Central memory CD8-positive, alpha-beta T cell (primary cell): ENCODE measurements at regions not wholly inside any gene's neighbourhood (a gene's known extent, or its start where the extent isn't known, plus 50 kb on each side); places are given as distances from the start of the nearest gene placed in this dataset.

ENCODE experiments used
- ATAC-seq: fragments of 150-1000 bp; cut with Tn5 transposase; replicated peaks from 2 replicates; pipeline ENCODE4 v1.10.0; 2022; ENCODE audit warnings: mild to moderate bottlenecking, moderate FRiP score, moderate number of reproducible peaks; ENCODE audit not compliant: poor library complexity, severe bottlenecking; ENCODE audit errors: extremely low read depth
- DNase-seq, 2 donors: peaks; one replicate each; pipeline ENCODE4 v3.0.0; 2021; ENCODE audit warnings: low spot score in 2 of 2
- H3K27ac Mint-ChIP-seq: one replicate; pipeline ENCODE4 v1.8.0; 2022; ENCODE audit warnings: low read depth, mild to moderate bottlenecking, moderate library complexity, mixed read lengths
- H3K27me3 Mint-ChIP-seq: one replicate; pipeline ENCODE4 v1.8.0; 2022; ENCODE audit warnings: mixed read lengths
- H3K36me3 Mint-ChIP-seq: one replicate; pipeline ENCODE4 v1.8.0; 2022; ENCODE audit warnings: mild to moderate bottlenecking, moderate library complexity, mixed read lengths; ENCODE audit not compliant: insufficient read depth
- H3K4me1 Mint-ChIP-seq: one replicate; pipeline ENCODE4 v1.8.0; 2022; ENCODE audit warnings: mixed read lengths
- H3K4me3 Mint-ChIP-seq: one replicate; pipeline ENCODE4 v1.8.0; 2022; ENCODE audit warnings: mild to moderate bottlenecking, moderate library complexity, mixed read lengths
- H3K9me3 Mint-ChIP-seq: one replicate; pipeline ENCODE4 v1.8.0; 2022; ENCODE audit warnings: mixed read lengths

DNA sequence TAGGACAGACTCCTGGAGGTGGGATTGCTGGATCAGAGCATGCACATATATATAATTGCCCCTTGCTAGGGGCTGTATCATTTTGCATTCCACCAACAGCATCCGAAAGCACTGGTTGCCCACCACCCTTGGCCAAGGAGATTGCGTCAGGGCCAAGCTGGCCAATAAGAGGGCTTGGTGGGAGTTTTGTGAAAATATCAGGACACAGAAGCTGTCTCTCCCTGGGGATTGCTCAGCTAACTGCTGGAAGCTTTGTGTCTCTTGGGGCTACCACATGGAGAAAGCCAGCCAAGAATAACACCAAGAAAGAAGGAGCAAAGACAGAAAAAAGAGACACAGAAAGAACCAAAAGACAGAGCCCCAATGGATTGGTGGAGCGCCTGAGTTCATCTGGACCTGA is 90.6 kb upstream of the RALGAPA2 start:
- no peaks in the 10 kb centered on the region for H3K4me1 Mint-ChIP-seq
- no peaks in the 10 kb centered on the region for H3K36me3 Mint-ChIP-seq
- no peak for DNase-seq
- peaks cover 46% of the 10 kb centered on the region for H3K27me3 Mint-ChIP-seq
- H3K9me3 Mint-ChIP-seq, result no peaks in the 10 kb centered on the region
- ATAC-seq, result no peak
- no peak overlapping the region for H3K4me3 Mint-ChIP-seq
- H3K27ac Mint-ChIP-seq, result no peak overlapping the region

DNA sequence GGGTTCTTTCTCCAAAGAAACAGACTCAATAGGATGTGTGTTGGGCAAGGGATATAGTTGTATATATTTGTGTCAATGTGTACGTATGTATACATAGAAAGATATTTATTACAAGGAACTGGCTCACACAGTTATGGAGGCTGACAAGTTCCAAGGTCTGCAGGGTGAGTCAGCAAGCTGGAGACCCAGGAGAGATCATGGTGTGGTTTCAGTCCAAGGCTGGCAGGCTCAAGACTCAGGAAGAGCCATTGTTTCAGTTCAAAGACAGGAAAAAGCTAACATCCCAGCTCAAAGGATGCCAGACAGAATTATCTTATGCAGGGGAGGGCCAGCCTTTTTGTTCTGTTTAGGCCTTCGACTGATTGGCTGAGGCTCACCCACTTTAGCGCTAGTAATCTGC is 89.9 kb upstream of the RALGAPA2 start:
- H3K27me3 Mint-ChIP-seq, result peaks cover 53% of the 10 kb centered on the region
- H3K27ac Mint-ChIP-seq, result no peak overlapping the region
- H3K36me3 Mint-ChIP-seq, result no peaks in the 10 kb centered on the region
- ATAC-seq (no peak), DNase-seq (no peak)
- H3K4me3 Mint-ChIP-seq, result no peak overlapping the region
- H3K9me3 Mint-ChIP-seq, result no peaks in the 10 kb centered on the region
- no peaks in the 10 kb centered on the region for H3K4me1 Mint-ChIP-seq

DNA sequence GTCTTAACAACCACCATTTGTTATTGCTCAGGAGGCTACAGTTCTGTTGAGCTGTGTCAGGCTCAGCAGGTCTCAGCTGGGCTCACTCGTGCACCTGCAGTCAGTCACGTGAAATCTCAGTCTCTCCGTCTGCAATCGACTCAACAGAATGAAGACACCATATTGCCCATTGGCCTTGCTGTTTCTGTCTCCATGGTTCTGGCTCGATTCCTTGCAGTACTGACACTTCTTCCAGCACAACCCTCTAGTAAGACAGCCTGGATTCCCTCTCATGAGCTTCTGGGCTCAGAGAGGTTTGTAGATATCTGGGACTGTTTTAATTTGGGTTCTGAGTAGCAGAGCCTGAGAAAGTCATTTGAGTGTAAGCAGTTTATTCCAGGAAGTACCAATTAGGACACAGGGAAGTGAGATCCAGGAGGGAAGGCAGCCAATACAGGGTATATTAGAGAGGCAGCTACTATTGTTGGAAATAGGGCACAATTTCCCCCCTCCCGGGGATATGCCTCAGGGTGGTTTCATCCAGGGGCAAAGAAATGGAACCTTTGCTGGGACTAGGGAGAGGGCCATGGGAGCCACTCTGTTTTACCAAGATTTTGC is 87.4 kb upstream of the RALGAPA2 start:
- no peaks in the 10 kb centered on the region for H3K4me1 Mint-ChIP-seq
- H3K36me3 Mint-ChIP-seq, result no peaks in the 10 kb centered on the region
- H3K4me3 Mint-ChIP-seq, result no peak overlapping the region
- ATAC-seq, result no peak
- peaks cover 43% of the 10 kb centered on the region for H3K27me3 Mint-ChIP-seq
- DNase-seq, result no peak
- H3K27ac Mint-ChIP-seq, result no peak overlapping the region
- H3K9me3 Mint-ChIP-seq, result no peaks in the 10 kb centered on the region

DNA sequence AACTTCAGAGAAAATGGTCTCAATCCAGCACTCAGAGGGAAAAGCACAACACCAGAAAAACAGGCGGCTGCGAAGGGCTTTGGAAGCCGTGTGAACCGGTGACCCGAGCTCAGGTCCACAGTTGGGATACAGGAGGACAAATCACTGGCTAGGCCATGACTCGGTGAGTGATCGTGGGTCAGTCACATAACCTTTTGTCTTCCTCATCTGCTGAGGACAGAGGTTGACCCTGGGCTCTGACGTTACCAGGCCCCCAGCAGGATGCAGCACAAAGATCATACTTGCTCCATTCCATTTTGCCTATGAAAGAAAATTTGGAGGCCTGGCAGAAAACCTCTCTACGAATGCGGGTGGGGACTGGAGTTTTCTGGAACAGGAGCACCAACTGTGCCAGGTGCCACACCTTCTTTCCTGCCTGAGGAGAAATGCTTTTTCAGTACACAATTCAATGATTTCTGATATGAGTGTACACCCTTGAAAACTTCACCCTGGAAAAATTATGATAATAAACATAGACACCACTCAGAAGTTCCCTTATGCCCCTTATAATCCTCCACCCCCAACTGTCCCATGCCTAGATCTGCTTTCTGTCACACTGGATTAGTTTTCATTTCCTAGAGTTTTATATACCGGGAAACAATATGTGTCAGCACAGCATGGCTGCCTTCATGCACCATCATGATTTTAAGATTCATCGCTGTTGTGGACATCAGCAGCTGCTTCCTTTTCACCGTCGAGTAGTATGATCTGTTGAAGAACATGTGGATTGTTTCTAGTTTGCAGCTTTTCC is 85.3 kb upstream of the RALGAPA2 start:
- no peak overlapping the region for H3K4me3 Mint-ChIP-seq
- DNase-seq (no peak), ATAC-seq (no peak)
- H3K27ac Mint-ChIP-seq, result no peak overlapping the region
- H3K36me3 Mint-ChIP-seq, result no peaks in the 10 kb centered on the region
- H3K9me3 Mint-ChIP-seq, result no peaks in the 10 kb centered on the region
- peaks cover 42% of the 10 kb centered on the region for H3K27me3 Mint-ChIP-seq
- H3K4me1 Mint-ChIP-seq, result no peaks in the 10 kb centered on the region

DNA sequence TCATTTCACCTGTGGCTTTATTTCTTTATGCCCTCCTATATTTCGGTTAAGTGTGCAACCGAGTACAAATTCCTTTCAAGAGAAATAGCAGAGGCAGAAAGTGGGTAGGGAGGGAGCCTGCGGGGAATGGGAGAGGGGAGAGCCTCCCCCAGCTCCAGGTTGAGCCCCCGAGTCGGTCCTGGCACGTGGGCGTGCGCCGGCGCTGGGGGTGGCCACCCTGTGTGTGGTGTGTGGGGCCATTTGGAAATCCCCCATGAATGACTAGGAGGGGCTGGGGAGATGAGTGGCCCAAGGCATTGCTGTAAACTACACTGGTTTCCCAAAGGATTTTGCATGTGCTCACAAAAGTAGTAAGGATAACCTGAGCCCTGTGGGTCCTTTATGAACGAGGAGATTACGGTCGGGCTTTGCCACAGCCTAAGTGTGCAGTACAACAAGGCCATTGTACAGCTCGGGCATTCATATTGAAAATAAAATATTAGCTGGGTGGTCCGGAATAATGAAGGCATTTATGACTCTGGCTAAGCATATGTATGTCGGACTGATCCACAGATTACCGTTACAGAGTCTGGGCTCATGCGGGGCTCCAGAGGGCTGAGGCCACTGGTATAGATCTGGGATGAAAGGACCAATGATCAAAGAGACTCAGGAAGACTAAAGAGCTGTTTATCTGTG is 84.5 kb upstream of the RALGAPA2 start:
- H3K4me1 Mint-ChIP-seq, result no peaks in the 10 kb centered on the region
- peaks cover 47% of the 10 kb centered on the region for H3K27me3 Mint-ChIP-seq
- H3K9me3 Mint-ChIP-seq, result no peaks in the 10 kb centered on the region
- no peak overlapping the region for H3K4me3 Mint-ChIP-seq
- H3K36me3 Mint-ChIP-seq, result no peaks in the 10 kb centered on the region
- ATAC-seq (no peak), DNase-seq (no peak)
- H3K27ac Mint-ChIP-seq, result no peak overlapping the region

DNA sequence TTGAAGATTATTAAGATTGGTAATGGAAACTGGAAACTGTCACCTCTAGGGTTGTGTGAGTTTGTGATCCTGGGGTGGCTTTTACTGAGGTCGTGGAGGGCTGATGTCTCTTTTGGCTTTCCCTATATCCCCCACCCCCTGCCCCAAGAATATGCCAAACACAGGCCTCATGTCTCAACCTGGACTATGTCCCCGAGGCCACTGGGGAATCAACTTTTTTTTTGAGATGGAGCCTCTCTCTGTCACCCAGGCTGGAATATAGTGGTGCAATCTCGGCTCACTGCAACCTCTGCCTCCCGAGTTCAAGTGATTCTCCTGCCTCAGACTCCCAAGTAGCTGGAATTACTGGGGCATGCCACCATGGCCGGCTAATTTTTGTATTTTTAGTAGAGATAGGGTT is 83.3 kb upstream of the RALGAPA2 start:
- ATAC-seq (no peak), DNase-seq (no peak)
- H3K4me1 Mint-ChIP-seq, result no peaks in the 10 kb centered on the region
- peaks cover 48% of the 10 kb centered on the region for H3K27me3 Mint-ChIP-seq
- no peaks in the 10 kb centered on the region for H3K36me3 Mint-ChIP-seq
- H3K4me3 Mint-ChIP-seq, result no peak overlapping the region
- no peaks in the 10 kb centered on the region for H3K9me3 Mint-ChIP-seq
- H3K27ac Mint-ChIP-seq, result no peak overlapping the region

DNA sequence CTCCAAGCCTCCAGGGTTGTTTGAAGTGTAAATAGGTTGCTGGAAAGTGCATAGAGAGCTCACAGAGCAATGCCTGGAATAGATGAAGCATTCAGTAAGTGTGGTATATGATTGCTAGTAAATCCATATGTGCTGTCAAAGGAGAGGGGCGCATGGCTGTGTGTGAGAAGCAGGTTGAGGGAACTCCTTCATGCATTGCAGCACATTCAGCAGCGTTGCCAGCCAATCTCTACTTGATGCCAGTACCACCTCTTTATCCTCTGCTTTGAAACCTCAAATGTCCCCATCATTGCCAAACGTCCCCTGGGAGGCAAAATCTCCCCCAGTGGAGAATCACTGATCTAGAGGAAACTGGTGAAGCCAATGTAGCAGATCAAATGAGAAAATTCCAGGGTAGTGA is 82.7 kb upstream of the RALGAPA2 start:
- no peak for ATAC-seq
- no peak overlapping the region for H3K27ac Mint-ChIP-seq
- no peaks in the 10 kb centered on the region for H3K36me3 Mint-ChIP-seq

DNA sequence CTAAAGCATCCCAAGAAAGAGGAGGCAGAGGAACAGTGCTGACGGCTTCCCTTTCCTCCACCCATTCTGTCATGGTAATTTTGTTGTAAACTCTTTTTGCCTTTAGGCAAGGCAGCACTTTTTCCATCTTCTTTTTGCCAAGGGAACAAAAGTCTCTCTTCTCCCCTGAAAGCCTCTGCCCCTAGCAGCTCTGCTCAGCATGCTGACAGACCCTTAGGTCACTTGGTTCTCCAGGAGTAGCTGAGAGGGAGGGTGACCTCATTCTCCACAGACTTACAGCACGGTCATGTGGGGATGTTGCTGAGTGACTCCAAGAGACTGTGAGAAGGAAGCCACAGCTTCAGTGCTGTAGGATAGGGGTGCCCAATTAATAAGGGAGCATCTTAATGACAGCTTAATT is 81.1 kb upstream of the RALGAPA2 start:
- Mint-ChIP-seq H3K27ac (no peak overlapping the region), H3K4me3 (no peak overlapping the region), H3K27me3 (peaks cover 59% of the 10 kb centered on the region), H3K9me3 (no peaks in the 10 kb centered on the region), H3K36me3 (no peaks in the 10 kb centered on the region), H3K4me1 (no peaks in the 10 kb centered on the region)
- DNase-seq, result no peak
- no peak for ATAC-seq

More for the DNA sequence above, 82.7 kb upstream of the RALGAPA2 start:
- no peak overlapping the region for H3K4me3 Mint-ChIP-seq
- DNase-seq, result no peak
- peaks cover 48% of the 10 kb centered on the region for H3K27me3 Mint-ChIP-seq
- H3K4me1 Mint-ChIP-seq, result no peaks in the 10 kb centered on the region
- H3K9me3 Mint-ChIP-seq, result no peaks in the 10 kb centered on the region

DNA sequence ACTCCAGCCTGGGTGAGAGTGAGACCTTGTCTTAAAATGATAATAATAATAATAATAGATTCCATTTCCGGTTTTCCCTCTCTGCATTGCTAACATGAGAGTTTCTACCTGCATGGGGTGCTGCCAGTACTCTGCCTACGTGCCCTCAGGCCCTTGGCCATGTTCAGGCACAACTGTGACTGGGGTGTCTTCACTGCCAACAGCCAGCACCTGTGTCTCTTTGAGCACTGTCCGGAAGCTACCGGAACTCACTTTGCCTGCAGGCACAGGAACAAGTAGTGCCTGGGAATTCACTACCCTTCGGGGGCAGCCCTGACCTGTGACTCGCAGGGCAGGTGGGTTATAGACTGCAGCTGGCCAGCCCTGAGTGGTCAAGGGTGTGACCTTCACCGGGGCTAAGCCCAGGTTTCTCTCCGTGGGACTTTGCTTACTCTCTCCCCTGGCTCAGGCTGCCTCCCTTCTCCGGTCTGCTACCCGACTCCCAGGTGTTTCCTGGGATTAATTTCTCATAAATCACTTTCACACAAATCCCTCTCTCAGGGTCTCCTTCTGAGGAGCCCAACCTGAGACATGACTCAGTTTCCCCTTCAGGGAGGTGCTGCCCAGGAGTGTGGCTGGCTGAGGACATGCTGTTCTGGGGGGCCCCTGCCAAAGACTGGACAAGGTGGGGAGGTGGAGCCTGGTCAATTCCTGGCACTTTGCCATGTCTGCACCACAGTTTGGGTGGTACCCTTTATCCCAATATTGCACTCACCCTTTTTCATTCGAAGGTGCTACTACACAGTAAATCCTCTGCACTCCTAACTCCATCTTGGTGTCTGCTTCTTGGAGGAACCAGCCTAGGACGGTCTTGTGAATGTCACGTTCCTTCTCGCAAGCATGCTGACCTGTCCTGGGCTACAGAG is 79.5 kb upstream of the RALGAPA2 start:
- no peak for DNase-seq
- Mint-ChIP-seq H3K4me3 (no peak overlapping the region), H3K4me1 (no peaks in the 10 kb centered on the region), H3K36me3 (no peaks in the 10 kb centered on the region), H3K9me3 (no peaks in the 10 kb centered on the region), H3K27ac (no peak overlapping the region), H3K27me3 (peaks cover 61% of the 10 kb centered on the region)
- no peak for ATAC-seq

DNA sequence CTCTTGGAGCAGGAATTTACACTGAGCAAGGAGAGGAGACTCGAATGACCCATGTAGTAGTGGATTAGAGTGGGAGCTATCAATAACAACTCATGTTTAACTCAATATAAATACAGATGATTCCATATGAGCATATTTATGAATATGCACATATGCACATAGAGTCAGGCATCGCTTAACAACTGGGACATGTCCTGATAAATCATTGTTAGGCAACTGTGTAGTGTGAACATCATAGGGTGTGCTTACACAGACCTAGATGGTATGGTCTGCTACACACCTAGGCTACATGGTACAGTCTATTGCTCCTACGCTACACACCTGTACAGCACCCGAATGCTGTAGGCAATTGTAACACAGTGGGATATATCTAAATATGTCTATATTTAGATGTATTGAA is 75.9 kb upstream of the RALGAPA2 start:
- peaks cover 44% of the 10 kb centered on the region for H3K27me3 Mint-ChIP-seq
- H3K36me3 Mint-ChIP-seq, result peaks cover 1% of the 10 kb centered on the region
- no peaks in the 10 kb centered on the region for H3K9me3 Mint-ChIP-seq
- DNase-seq, result no peak
- no peaks in the 10 kb centered on the region for H3K4me1 Mint-ChIP-seq
- no peak overlapping the region for H3K4me3 Mint-ChIP-seq
- no peak for ATAC-seq
- no peak overlapping the region for H3K27ac Mint-ChIP-seq

DNA sequence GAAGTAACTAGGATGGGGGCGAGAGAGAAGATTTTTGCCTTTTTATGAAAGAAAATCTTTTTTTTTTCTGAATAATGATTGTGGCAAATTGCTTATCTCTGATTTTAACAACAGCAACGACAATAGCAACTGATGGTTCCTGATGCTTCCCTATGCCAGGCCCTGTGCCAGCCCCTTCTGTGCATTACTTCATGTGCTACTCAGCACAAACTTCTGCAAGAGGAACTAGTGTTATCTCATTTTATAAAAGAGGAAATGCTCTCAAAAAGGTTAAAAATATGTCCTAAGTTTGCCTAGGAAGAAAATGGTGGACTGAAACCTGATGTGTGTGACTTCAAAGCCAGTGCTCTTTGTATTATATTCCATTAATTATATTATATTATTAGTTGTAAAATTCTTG is 74.0 kb upstream of the RALGAPA2 start:
- Mint-ChIP-seq H3K4me1 (no peaks in the 10 kb centered on the region), H3K36me3 (peaks cover 1% of the 10 kb centered on the region), H3K9me3 (no peaks in the 10 kb centered on the region), H3K27ac (no peak overlapping the region), H3K4me3 (no peak overlapping the region), H3K27me3 (peaks cover 29% of the 10 kb centered on the region)
- ATAC-seq (no peak), DNase-seq (no peak)

DNA sequence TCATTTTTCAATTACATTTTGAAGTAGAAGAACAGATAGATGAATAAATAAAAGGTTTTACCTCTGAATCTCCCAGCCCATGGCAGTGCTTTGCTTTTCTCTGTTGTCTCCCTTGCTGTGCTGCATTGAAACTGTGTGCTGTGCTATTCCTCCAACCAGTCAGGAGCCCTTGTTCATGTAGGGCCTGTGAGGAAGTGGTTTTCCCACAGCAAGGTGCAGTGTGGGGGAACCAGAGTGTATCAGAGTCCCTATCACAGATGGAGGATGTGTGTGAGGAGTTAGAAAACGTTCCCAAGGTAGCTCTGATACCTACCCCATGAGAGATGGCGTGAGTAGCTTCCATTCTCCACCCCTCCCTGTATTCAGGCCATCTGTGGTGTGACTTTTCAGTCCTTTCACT is 72.8 kb upstream of the RALGAPA2 start:
- Mint-ChIP-seq H3K27me3 (peaks cover 29% of the 10 kb centered on the region), H3K4me1 (no peaks in the 10 kb centered on the region), H3K9me3 (no peaks in the 10 kb centered on the region), H3K4me3 (no peak overlapping the region), H3K27ac (no peak overlapping the region), H3K36me3 (peaks cover 1% of the 10 kb centered on the region)
- no peak for ATAC-seq
- DNase-seq, result no peak
